AG09309 (cell line): ENCODE measurements at regions not wholly inside any gene's neighbourhood (a gene's known extent, or its start where the extent isn't known, plus 50 kb on each side); places are given as distances from the start of the nearest gene placed in this dataset.

Experiments used
- DNase-seq: peaks from one replicate; pipeline ENCODE4 v3.0.0-alpha.2; 2010; ENCODE audit warnings: low read depth
- H3K4me3 ChIP-seq: 2 replicates; pipeline ENCODE4 v1.5.1; 2011; ENCODE audit warnings: mild to moderate bottlenecking, low read depth, low read length, moderate library complexity; ENCODE audit not compliant: control insufficient read depth
- CTCF ChIP-seq: IDR thresholded peaks from 2 replicates; pipeline ENCODE4 v1.5.1; 2011; ENCODE audit warnings: mild to moderate bottlenecking, low read depth, low read length, inconsistent platforms; ENCODE audit not compliant: insufficient read depth, control insufficient read depth; ENCODE audit errors: missing control alignments

- DNase-seq: no peak
- no peak for TF ChIP-seq CTCF
- H3K4me3 ChIP-seq: no peak overlapping the region
Observed at GRCh38 chr1:31507221-31507620, 69.1 kb upstream of the TINAGL1 start.

GRCh38 chr1:31507676-31508530, 68.4 kb upstream of the TINAGL1 start:
- no peak for DNase-seq
- no peak for TF ChIP-seq CTCF
- H3K4me3 ChIP-seq: no peak overlapping the region

- no peak for TF ChIP-seq CTCF
- H3K4me3 ChIP-seq: no peak overlapping the region
- DNase-seq: no peak
Observed at GRCh38 chr1:31509124-31510072, 66.9 kb upstream of the TINAGL1 start.

GRCh38 chr1:31510304-31510703, 66.0 kb upstream of the TINAGL1 start:
- no peak for TF ChIP-seq CTCF
- DNase-seq: no peak
- H3K4me3 ChIP-seq: no peak overlapping the region

GRCh38 chr1:31510853-31511789, 65.2 kb upstream of the TINAGL1 start:
- TF ChIP-seq CTCF: no peak
- H3K4me3 ChIP-seq: no peak overlapping the region
- no peak for DNase-seq
